ENCODE measurements at regions not wholly inside any gene's neighbourhood (a gene's known extent, or its start where the extent isn't known, plus 50 kb on each side); places are given as distances from the start of the nearest gene placed in this dataset.

DNA sequence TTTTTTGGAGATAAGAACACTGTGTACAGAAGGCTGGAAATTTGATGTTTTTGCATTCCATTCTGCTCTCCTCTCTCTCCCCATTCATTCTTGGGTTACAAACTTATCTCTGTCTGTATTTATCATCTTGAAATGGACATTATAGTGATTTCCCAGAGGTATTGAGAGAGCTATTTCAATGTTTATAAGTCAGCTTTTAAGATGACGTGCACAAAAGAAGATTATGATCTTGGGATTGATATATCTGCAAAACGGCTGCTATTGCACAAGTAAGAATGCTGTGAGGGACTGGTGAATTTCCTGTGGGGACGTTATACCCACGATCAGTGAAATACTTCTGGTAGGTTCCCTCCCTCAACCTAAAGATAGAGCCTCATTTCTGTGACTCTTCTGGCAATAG, 61.0 kb upstream of the DTNA start:
- TF ChIP-seq, protein P1, sequence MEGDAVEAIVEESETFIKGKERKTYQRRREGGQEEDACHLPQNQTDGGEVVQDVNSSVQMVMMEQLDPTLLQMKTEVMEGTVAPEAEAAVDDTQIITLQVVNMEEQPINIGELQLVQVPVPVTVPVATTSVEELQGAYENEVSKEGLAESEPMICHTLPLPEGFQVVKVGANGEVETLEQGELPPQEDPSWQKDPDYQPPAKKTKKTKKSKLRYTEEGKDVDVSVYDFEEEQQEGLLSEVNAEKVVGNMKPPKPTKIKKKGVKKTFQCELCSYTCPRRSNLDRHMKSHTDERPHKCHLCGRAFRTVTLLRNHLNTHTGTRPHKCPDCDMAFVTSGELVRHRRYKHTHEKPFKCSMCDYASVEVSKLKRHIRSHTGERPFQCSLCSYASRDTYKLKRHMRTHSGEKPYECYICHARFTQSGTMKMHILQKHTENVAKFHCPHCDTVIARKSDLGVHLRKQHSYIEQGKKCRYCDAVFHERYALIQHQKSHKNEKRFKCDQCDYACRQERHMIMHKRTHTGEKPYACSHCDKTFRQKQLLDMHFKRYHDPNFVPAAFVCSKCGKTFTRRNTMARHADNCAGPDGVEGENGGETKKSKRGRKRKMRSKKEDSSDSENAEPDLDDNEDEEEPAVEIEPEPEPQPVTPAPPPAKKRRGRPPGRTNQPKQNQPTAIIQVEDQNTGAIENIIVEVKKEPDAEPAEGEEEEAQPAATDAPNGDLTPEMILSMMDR (IDR thresholded peaks at IDR 0.05 in 2 of 3, conservative IDR thresholded peaks at IDR 0.05 in 1 of 3; ENCODE audit: control insufficient read depth in 2 of 3, extremely low read depth in 1 of 3, insufficient read depth in 1 of 3, low read depth in 3 of 3, low read length in 3 of 3) = no peak
- no peak for TF ChIP-seq RAD51 (IDR thresholded peaks at IDR 0.05)
- no peak for TF ChIP-seq POLR2AphosphoS5 (IDR thresholded peaks at IDR 0.05; ENCODE audit: low read length)

Measured in GM12878 (cell line).